Uterus (tissue), 2 donors: ENCODE measurements at regions not wholly inside any gene's neighbourhood (a gene's known extent, or its start where the extent isn't known, plus 50 kb on each side); places are given as distances from the start of the nearest gene placed in this dataset.

Experiments used
- CTCF ChIP-seq, 4 experiments: fragments of 200-600 bp in 2 of 4; fragments of 450-650 bp in 2 of 4; sonication (generic) in 2 of 4; IDR thresholded peaks; one replicate each; pipeline ENCODE4 v1.5.1; 2016 to 2019; ENCODE audit warnings: antibody characterized with exemption in 4 of 4, mild to moderate bottlenecking in 2 of 4, moderate library complexity in 1 of 4
- POLR2A ChIP-seq, 2 donors: fragments of 450-650 bp; IDR thresholded peaks; one replicate each; pipeline ENCODE4 v1.6.1; 2016; ENCODE audit warnings: antibody characterized with exemption in 2 of 2, mild to moderate bottlenecking in 1 of 2, moderate library complexity in 1 of 2

GRCh38 chr1:237976331-237976730 is 85.6 kb upstream of the ZP4 start:
- TF ChIP-seq CTCF (IDR thresholded peaks at IDR 0.05): no peak
- no peak for TF ChIP-seq POLR2A (IDR thresholded peaks at IDR 0.05)
